Panc1 (cell line): ENCODE measurements at regions not wholly inside any gene's neighbourhood (a gene's known extent, or its start where the extent isn't known, plus 50 kb on each side); places are given as distances from the start of the nearest gene placed in this dataset.

Source experiments
- CTCF ChIP-seq: fragments of 450-650 bp; IDR thresholded peaks from 2 replicates; pipeline ENCODE4 v1.5.1; 2017; ENCODE audit warnings: mild to moderate bottlenecking
- REST ChIP-seq, 2 experiments: IDR thresholded peaks; 2 replicates each; pipeline ENCODE4 v1.6.1; 2011 to 2012; ENCODE audit warnings: low read depth in 2 of 2, control low read depth in 1 of 2, low read length in 1 of 2, mild to moderate bottlenecking in 1 of 2, moderate library complexity in 1 of 2; ENCODE audit not compliant: insufficient read depth in 1 of 2
- TCF7L2 ChIP-seq: IDR thresholded peaks from 2 replicates; pipeline ENCODE4 v1.6.1; 2011; ENCODE audit warnings: mild to moderate bottlenecking, low read depth, low read length, inconsistent platforms

- TF ChIP-seq CTCF (no peak), TCF7L2 (no peak), REST (IDR thresholded peaks at IDR 0.05; ENCODE audit: insufficient read depth in 1 of 2, low read depth in 2 of 2, low read length in 1 of 2) (no peak)
Observed at GRCh38 chr15:95698230-95698629, 632.3 kb upstream of the NR2F2 start.
